ENCODE measurements at regions not wholly inside any gene's neighbourhood (a gene's known extent, or its start where the extent isn't known, plus 50 kb on each side); places are given as distances from the start of the nearest gene placed in this dataset.

DNA sequence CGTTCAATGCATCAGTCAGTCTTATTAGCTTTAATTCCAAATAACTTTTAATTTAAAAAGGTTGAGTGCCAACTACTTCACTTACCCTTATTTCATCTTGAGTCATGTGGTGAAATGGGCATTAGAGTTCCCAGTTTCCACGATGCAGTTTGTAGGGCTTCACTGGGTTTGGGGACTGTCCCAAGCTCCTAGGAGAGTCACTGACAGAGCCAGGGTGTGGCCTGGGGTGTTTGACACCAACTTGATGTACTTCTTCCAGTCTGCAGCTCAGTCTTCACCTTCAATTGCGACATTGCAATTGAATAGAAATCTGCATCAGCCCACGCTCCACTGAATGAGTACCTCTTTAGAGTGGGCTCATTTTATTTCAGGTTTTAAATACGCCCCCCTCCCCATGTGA, 165.3 kb downstream of the ARL4C start:
- Histone ChIP-seq H4K20me1 (ENCODE audit: insufficient read depth, low read length) (no peaks in the 10 kb centered on the region), H3K36me3 (replicated peaks in 1 of 2; ENCODE audit: control insufficient read depth in 1 of 2, insufficient read depth in 2 of 2, low read length in 2 of 2) (no peaks in the 10 kb centered on the region), H3K4me2 (replicated peaks; ENCODE audit: extremely low read depth, low read length, poor library complexity, severe bottlenecking) (no peak overlapping the region), H2AFZ (ENCODE audit: insufficient read depth, low read depth, low read length, poor library complexity, severe bottlenecking) (no peak overlapping the region), H3K27me3 (ENCODE audit: control insufficient read depth in 2 of 2, insufficient read depth in 2 of 2, low read length in 2 of 2) (no peaks in the 10 kb centered on the region), H3K27ac (ENCODE audit: low read depth in 1 of 2, low read length in 2 of 2) (no peak overlapping the region), H3K79me2 (ENCODE audit: insufficient read depth, low read length) (no peaks in the 10 kb centered on the region), H3K4me3 (replicated peaks in 1 of 3; ENCODE audit: low read depth in 2 of 3, low read length in 3 of 3) (no peak overlapping the region), H3K9ac (ENCODE audit: insufficient read depth, low read length, poor library complexity, severe bottlenecking) (no peak overlapping the region), H3K9me3 (replicated peaks in 1 of 2; ENCODE audit: control insufficient read depth in 1 of 2, insufficient read depth in 1 of 2, low read length in 2 of 2) (no peaks in the 10 kb centered on the region), H3K4me1 (ENCODE audit: control insufficient read depth in 1 of 2, insufficient read depth in 2 of 2, low read length in 2 of 2) (no peaks in the 10 kb centered on the region)
- intact Hi-C loops (cut with micrococcal nuclease), result no loop called here
- WGBS (ENCODE audit: insufficient coverage), result 88% methylated on average over 3 of the region's 5 CpGs
- peak overlapping the region in 2 of 7 donors; percentile 7 to 28 for H3K27ac Mint-ChIP-seq
- H3K27me3 Mint-ChIP-seq (ENCODE audit: low read depth in 3 of 3), result peaks cover 7 to 18% (median 14%) of the 10 kb centered on the region in 3 donors
- H3K4me1 Mint-ChIP-seq, result peaks cover 8% of the 10 kb centered on the region
- TF ChIP-seq, protein P1, sequence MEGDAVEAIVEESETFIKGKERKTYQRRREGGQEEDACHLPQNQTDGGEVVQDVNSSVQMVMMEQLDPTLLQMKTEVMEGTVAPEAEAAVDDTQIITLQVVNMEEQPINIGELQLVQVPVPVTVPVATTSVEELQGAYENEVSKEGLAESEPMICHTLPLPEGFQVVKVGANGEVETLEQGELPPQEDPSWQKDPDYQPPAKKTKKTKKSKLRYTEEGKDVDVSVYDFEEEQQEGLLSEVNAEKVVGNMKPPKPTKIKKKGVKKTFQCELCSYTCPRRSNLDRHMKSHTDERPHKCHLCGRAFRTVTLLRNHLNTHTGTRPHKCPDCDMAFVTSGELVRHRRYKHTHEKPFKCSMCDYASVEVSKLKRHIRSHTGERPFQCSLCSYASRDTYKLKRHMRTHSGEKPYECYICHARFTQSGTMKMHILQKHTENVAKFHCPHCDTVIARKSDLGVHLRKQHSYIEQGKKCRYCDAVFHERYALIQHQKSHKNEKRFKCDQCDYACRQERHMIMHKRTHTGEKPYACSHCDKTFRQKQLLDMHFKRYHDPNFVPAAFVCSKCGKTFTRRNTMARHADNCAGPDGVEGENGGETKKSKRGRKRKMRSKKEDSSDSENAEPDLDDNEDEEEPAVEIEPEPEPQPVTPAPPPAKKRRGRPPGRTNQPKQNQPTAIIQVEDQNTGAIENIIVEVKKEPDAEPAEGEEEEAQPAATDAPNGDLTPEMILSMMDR (IDR thresholded peaks at IDR 0.05), result no peak
- H3K9me3 Mint-ChIP-seq, result peaks cover 0 to 3% (median 0%) of the 10 kb centered on the region in 7 donors
- no peak overlapping the region for H3K4me3 Mint-ChIP-seq
- H3K36me3 Mint-ChIP-seq, result no peaks in the 10 kb centered on the region
- peak in 1 of 3 donors; percentile 38 for DNase-seq

DNA sequence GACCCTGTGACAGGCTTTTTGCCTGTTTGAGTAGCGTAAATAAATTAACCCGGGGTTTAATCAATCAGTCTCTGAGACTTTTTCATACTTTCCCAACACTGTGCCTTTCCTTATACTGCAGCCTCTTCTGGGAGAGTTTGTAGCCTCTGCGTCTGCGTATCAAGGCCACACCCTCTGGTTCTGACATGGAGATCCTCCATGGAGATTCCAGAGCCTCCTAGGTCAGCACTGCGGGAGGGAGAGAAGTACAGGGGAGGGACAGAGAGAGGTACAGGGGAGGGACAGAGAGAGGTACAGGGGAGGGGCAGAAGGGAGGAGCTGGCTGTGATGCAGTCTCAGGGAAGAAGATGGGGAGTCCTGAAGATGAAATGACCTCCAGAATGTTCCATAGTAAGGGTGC, 166.0 kb downstream of the ARL4C start:
- Mint-ChIP-seq H3K4me3 (no peak overlapping the region), H3K9me3 (peaks cover 0 to 3% (median 0%) of the 10 kb centered on the region in 7 donors), H3K27me3 (ENCODE audit: low read depth in 3 of 3) (peaks cover 5 to 12% (median 7%) of the 10 kb centered on the region in 3 donors), H3K4me1 (peaks cover 5% of the 10 kb centered on the region), H3K36me3 (no peaks in the 10 kb centered on the region), H3K27ac (peak overlapping the region in 1 of 7 donors; percentile 51)
- Histone ChIP-seq H3K79me2 (ENCODE audit: insufficient read depth, low read length) (no peaks in the 10 kb centered on the region), H3K4me3 (replicated peaks in 1 of 3; ENCODE audit: low read depth in 2 of 3, low read length in 3 of 3) (no peak overlapping the region), H3K4me2 (replicated peaks; ENCODE audit: extremely low read depth, low read length, poor library complexity, severe bottlenecking) (no peak overlapping the region), H3K9ac (ENCODE audit: insufficient read depth, low read length, poor library complexity, severe bottlenecking) (no peak overlapping the region), H3K27ac (ENCODE audit: low read depth in 1 of 2, low read length in 2 of 2) (no peak overlapping the region), H3K9me3 (replicated peaks in 1 of 2; ENCODE audit: control insufficient read depth in 1 of 2, insufficient read depth in 1 of 2, low read length in 2 of 2) (no peaks in the 10 kb centered on the region), H4K20me1 (ENCODE audit: insufficient read depth, low read length) (no peaks in the 10 kb centered on the region), H2AFZ (ENCODE audit: insufficient read depth, low read depth, low read length, poor library complexity, severe bottlenecking) (no peak overlapping the region), H3K27me3 (ENCODE audit: control insufficient read depth in 2 of 2, insufficient read depth in 2 of 2, low read length in 2 of 2) (no peaks in the 10 kb centered on the region), H3K36me3 (replicated peaks in 1 of 2; ENCODE audit: control insufficient read depth in 1 of 2, insufficient read depth in 2 of 2, low read length in 2 of 2) (no peaks in the 10 kb centered on the region), H3K4me1 (ENCODE audit: control insufficient read depth in 1 of 2, insufficient read depth in 2 of 2, low read length in 2 of 2) (no peaks in the 10 kb centered on the region)
- TF ChIP-seq, protein P1 (IDR thresholded peaks at IDR 0.05), result no peak
- DNase-seq, result no peak
- WGBS (ENCODE audit: insufficient coverage), result 90% methylated on average over 3 of the region's 5 CpGs
- intact Hi-C loops (cut with micrococcal nuclease), result no loop called here
